Mesothelial cell of epicardium (in vitro differentiated cells): ENCODE measurements at regions not wholly inside any gene's neighbourhood (a gene's known extent, or its start where the extent isn't known, plus 50 kb on each side); places are given as distances from the start of the nearest gene placed in this dataset.

Source experiments
- DNase-seq, 2 experiments: peaks; one replicate each; pipeline ENCODE4 v3.0.0; 2021; ENCODE audit warnings: low spot score in 2 of 2; ENCODE audit not compliant: unreplicated experiment in 2 of 2
- H3K27ac Mint-ChIP-seq: 2 replicates; pipeline ENCODE4 v1.8.0; 2021; ENCODE audit warnings: mixed read lengths
- H3K27me3 Mint-ChIP-seq: 2 replicates; pipeline ENCODE4 v1.8.0; 2021; ENCODE audit warnings: low read depth, mixed read lengths
- H3K36me3 Mint-ChIP-seq: 2 replicates; pipeline ENCODE4 v1.8.0; 2021; ENCODE audit warnings: mixed read lengths
- H3K4me1 Mint-ChIP-seq: 2 replicates; pipeline ENCODE4 v1.8.0; 2021; ENCODE audit warnings: mixed read lengths
- H3K4me3 Mint-ChIP-seq: 2 replicates; pipeline ENCODE4 v1.8.0; 2021; ENCODE audit warnings: mild to moderate bottlenecking, moderate library complexity, mixed read lengths
- H3K9me3 Mint-ChIP-seq: 2 replicates; pipeline ENCODE4 v1.8.0; 2021; ENCODE audit warnings: mixed read lengths
- TF ChIP-seq, protein P1 (sequence below): fragments of 200-600 bp; sonication (generic); IDR thresholded peaks from one replicate; pipeline ENCODE4 v1.5.0; 2021; ENCODE audit warnings: antibody characterized with exemption; ENCODE audit not compliant: unreplicated experiment

DNA sequence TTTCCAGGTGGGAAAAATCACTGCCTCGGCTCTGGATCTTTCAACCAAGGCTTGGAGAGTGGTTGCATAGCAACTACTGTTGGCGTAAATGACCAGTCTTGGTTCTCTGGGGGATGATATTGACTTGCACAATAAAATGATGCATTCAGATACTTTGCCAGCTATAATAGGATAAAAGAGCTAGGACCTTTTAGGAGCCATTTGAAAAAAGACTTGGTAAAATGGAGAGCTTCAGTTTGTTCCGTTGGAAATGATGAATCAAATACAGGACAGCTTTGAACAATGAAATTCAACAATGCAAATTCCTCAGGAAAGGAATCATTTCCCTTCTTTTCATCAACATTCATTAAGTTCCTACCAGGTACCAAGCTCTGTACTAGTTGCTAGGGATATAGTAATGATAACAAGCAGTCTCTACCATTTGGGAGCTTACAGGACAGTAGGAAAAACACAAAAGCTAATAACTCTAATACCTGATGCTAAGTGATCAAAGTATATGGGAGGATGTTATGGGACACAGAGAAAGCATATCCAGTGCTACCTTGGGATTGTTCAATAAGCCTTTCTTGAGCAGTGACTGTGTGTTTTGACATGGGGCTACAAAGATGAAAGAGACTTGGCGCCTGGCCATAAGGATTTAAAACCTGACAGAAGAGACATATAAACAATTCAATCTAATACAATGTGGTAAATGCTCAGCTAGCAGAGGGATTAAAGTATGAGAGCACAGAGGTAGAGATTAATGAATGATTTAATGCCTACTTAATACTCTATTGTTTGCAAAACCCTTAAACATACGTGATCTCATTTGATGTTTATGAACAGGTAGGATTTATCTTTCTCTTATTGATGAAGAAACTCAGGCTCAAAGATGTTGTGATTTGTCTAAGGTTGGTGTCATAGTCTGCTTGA, 110.7 kb downstream of the QPCT start:
- no peaks in the 10 kb centered on the region for H3K27me3 Mint-ChIP-seq
- H3K9me3 Mint-ChIP-seq, result no peaks in the 10 kb centered on the region
- no peak overlapping the region for H3K4me3 Mint-ChIP-seq
- H3K36me3 Mint-ChIP-seq, result no peaks in the 10 kb centered on the region
- TF ChIP-seq, protein P1, sequence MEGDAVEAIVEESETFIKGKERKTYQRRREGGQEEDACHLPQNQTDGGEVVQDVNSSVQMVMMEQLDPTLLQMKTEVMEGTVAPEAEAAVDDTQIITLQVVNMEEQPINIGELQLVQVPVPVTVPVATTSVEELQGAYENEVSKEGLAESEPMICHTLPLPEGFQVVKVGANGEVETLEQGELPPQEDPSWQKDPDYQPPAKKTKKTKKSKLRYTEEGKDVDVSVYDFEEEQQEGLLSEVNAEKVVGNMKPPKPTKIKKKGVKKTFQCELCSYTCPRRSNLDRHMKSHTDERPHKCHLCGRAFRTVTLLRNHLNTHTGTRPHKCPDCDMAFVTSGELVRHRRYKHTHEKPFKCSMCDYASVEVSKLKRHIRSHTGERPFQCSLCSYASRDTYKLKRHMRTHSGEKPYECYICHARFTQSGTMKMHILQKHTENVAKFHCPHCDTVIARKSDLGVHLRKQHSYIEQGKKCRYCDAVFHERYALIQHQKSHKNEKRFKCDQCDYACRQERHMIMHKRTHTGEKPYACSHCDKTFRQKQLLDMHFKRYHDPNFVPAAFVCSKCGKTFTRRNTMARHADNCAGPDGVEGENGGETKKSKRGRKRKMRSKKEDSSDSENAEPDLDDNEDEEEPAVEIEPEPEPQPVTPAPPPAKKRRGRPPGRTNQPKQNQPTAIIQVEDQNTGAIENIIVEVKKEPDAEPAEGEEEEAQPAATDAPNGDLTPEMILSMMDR, result no peak
- H3K27ac Mint-ChIP-seq, result peak overlapping the region; percentile 15
- no peak for DNase-seq
- H3K4me1 Mint-ChIP-seq, result peaks cover 64% of the 10 kb centered on the region

DNA sequence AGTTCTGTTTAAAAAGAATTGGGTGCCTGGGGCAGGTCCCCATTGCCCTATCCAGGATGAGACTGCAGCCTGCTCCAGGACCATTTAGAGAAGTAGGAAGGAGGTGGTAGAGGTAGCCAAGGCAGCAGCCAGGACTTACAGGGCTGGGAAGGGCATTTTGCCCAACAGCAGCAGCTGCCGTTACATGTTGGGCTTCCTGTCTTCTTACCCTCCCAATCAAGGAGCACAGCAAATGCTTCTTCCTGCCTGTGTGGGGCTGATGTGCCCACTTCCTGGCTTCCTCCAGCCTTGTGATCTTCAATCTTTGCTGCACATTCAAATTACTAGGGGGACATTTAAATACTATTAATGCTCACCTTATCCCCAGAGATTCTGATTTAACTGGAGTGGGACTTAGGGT, 112.0 kb downstream of the QPCT start:
- peaks cover 66% of the 10 kb centered on the region for H3K4me1 Mint-ChIP-seq
- no peak overlapping the region for H3K27ac Mint-ChIP-seq
- H3K9me3 Mint-ChIP-seq, result peaks cover 6% of the 10 kb centered on the region
- DNase-seq, result no peak
- no peaks in the 10 kb centered on the region for H3K27me3 Mint-ChIP-seq
- no peak overlapping the region for H3K4me3 Mint-ChIP-seq
- TF ChIP-seq, protein P1, result no peak
- H3K36me3 Mint-ChIP-seq, result no peaks in the 10 kb centered on the region

DNA sequence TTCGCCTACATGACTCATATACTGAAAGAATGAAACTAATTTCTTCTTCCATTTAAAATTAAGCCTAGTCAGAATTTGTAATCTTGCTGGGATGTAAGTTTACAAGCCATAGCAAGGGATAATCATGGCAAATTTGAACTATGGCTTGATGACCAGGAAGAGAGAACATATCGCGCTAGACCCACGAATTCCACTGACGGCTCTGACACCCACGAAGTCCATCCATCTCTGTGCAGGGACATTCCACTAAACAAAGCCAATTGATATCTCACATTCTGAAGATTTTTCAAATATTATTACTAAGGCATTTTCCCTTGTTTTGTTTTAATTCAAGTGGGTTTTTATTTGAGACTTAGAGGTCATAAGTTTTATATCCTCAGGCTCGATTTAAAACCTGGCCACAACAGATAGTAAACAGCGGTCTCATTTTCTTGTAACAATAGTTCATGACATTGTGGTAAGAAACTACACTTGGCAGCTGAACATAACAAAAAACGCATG, 113.0 kb downstream of the QPCT start:
- H3K4me3 Mint-ChIP-seq, result no peak overlapping the region
- peaks cover 66% of the 10 kb centered on the region for H3K4me1 Mint-ChIP-seq
- peak overlapping the region; percentile 33 for H3K27ac Mint-ChIP-seq
- no peak for DNase-seq
- TF ChIP-seq, protein P1, result no peak
- no peaks in the 10 kb centered on the region for H3K36me3 Mint-ChIP-seq
- no peaks in the 10 kb centered on the region for H3K27me3 Mint-ChIP-seq
- peaks cover 6% of the 10 kb centered on the region for H3K9me3 Mint-ChIP-seq

DNA sequence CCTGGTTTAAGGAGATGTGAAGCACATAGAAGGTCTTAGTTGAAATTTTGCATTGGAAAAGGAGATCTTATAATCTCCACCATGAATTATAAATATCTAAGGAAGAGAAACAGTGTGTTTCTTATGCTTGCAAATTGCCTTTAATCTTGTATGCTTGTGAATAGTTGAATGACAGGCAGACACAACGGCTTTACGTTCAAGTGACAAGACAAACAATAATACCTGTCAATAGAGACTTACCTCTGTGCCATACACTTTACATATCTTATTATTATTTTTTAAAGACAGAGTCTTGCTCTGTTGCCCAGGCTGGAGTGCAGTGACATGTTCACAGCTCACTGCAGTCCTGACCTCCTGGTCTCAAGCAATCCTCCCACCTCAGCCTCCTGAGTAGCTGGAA, 113.7 kb downstream of the QPCT start:
- H3K4me1 Mint-ChIP-seq, result peaks cover 66% of the 10 kb centered on the region
- H3K27ac Mint-ChIP-seq, result no peak overlapping the region
- TF ChIP-seq, protein P1, result no peak
- peaks cover 6% of the 10 kb centered on the region for H3K9me3 Mint-ChIP-seq
- no peak overlapping the region for H3K4me3 Mint-ChIP-seq
- DNase-seq, result no peak
- H3K27me3 Mint-ChIP-seq, result no peaks in the 10 kb centered on the region
- no peaks in the 10 kb centered on the region for H3K36me3 Mint-ChIP-seq

DNA sequence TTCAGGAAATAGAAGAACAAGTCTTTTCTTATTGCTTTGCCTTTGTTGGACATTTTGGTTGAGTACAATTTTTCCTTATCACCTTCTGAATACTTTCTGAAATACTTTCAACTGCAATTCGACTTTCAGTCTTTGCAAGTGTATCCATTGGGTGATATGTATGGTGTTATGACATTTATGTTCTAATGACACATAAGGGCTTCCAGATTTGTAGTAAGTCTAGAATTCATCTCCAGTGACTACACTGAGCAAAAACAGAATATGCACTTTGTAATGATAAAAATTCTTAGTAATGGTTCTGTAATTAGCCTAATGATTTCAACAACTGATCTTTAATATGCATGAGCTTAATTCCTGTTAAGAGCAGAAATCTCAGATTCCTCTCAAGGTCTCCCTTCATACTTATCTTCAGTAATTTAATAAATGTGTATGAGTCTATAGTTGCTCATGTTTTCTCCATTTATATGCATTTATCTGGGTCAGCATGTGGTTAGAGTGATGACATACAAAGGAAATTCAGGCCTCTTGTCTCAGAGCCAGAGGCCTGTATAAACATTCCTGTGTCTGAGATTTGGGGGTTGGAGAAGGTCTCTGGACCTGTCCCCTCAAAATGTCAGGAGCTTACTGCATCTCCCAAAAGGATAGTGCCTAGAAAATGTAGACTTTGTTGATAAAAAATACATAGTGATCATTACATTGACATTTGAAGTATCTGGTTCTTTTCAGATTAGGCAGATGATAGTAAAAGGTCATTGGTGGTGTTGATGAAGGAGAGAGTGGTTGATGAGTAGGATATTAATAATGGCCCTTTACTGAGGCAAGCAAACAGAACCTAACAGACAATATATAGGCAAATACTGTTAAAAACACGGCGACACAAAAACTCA, 114.9 kb downstream of the QPCT start:
- H3K27ac Mint-ChIP-seq, result peak overlapping the region; percentile 85
- TF ChIP-seq, protein P1, result no peak
- H3K4me3 Mint-ChIP-seq, result no peak overlapping the region
- peaks cover 75% of the 10 kb centered on the region for H3K4me1 Mint-ChIP-seq
- peaks cover 11% of the 10 kb centered on the region for H3K9me3 Mint-ChIP-seq
- H3K36me3 Mint-ChIP-seq, result no peaks in the 10 kb centered on the region
- no peak for DNase-seq
- no peaks in the 10 kb centered on the region for H3K27me3 Mint-ChIP-seq
